Right ventricle myocardium inferior (tissue), 1 donor: ENCODE measurements at regions not wholly inside any gene's neighbourhood (a gene's known extent, or its start where the extent isn't known, plus 50 kb on each side); places are given as distances from the start of the nearest gene placed in this dataset.
"Not testable (repeated sequence)": the region's sequence is repeated elsewhere in the genome, so short reads cannot be mapped to it uniquely, and the experiment has no call there.

Experiments used
- ATAC-seq: fragments of 200-7000 bp; cut with Tn5 transposase; one replicate; pipeline ENCODE4 v1.9.1; 2020; ENCODE audit warnings: mild to moderate bottlenecking, moderate library complexity
- DNase-seq: peaks from one replicate; pipeline ENCODE4 v3.0.0; 2021; ENCODE audit errors: missing footprints
- intact Hi-C: fragments of 100-400 bp; cut with DNase I; formaldehyde crosslinking; loops from one replicate; pipeline ENCODE4 v1.11.0; 2022
- donor health status: DM: no; HTN: yes; CAD: no; lungs with severe emphysema.

- ATAC-seq (no peak), DNase-seq (no peak)
- intact Hi-C loops, result no loop called here
These were observed 4202.2 kb upstream of the OR11H1 start for GRCh38 chr22:11325767-11326166.

GRCh38 chr22:11341387-11342068, 4186.5 kb upstream of the OR11H1 start:
- intact Hi-C loops, result not testable (repeated sequence)
- DNase-seq, result peak; percentile 71

GRCh38 chr22:11351181-11351580, 4176.8 kb upstream of the OR11H1 start:
- intact Hi-C loops, DNase-seq, ATAC-seq: not testable (repeated sequence)

More at GRCh38 chr22:11341387-11342068, 4186.5 kb upstream of the OR11H1 start:
- ATAC-seq, result not testable (repeated sequence)

- intact Hi-C loops, ATAC-seq, DNase-seq: not testable (repeated sequence)
These were observed 4175.7 kb upstream of the OR11H1 start for GRCh38 chr22:11352287-11352686.

GRCh38 chr22:11360632-11361031, 4167.4 kb upstream of the OR11H1 start:
- DNase-seq (peak; percentile 73), ATAC-seq (no peak)
- intact Hi-C loops, result no loop called here

- intact Hi-C loops, DNase-seq, ATAC-seq: not testable (repeated sequence)
These were observed 4166.5 kb upstream of the OR11H1 start for GRCh38 chr22:11361496-11361895.

GRCh38 chr22:11369612-11370307, 4158.2 kb upstream of the OR11H1 start:
- intact Hi-C loops, ATAC-seq, DNase-seq: not testable (repeated sequence)

GRCh38 chr22:11370311-11370710, 4157.7 kb upstream of the OR11H1 start:
- intact Hi-C loops, ATAC-seq, DNase-seq: not testable (repeated sequence)
